HepG2 (cell line): ENCODE measurements at regions not wholly inside any gene's neighbourhood (a gene's known extent, or its start where the extent isn't known, plus 50 kb on each side); places are given as distances from the start of the nearest gene placed in this dataset.

Experiments used
- ATAC-seq: fragments of 200-7000 bp; cut with Tn5 transposase; 3 replicates; pipeline ENCODE4 v1.9.1; 2020; ENCODE audit warnings: mild to moderate bottlenecking, moderate library complexity
- BruUV-seq: library from RNA; stranded (reverse); fragments of 400-500 nt; replicated peaks from 2 replicates; lab custom pipeline; 2021; lab: Mats Ljungman, UMichigan
- CTCF ChIA-PET: fragments of 300-600 bp; formaldehyde crosslinking; extraction: SDS; loops from one replicate; lab custom pipeline; 2021; ENCODE audit warnings: low total read pairs, inconsistent platforms, low intra/inter-chr PET ratio; lab: Yijun Ruan, JAX
- POLR2A ChIA-PET: fragments of 350-600 bp; sonication (Branson Sonifier 250); formaldehyde crosslinking; loops from one replicate; lab custom pipeline; 2020; ENCODE audit warnings: antibody characterized with exemption, inconsistent platforms; lab: Yijun Ruan, JAX
- DNase-seq: peaks from one replicate; pipeline ENCODE4 v3.0.0-alpha.2; 2015; ENCODE audit warnings: low spot score
- FAIRE-seq: peaks from 3 replicates; lab custom pipeline; 2011; peaks lifted over from hg19 to GRCh38; lab: Jason Lieb, UNC
- H2AFZ ChIP-seq: one replicate; pipeline ENCODE4 v1.6.1; 2011; ENCODE audit warnings: low read length, inconsistent platforms
- H3K27ac ChIP-seq: fragments of 300-600 bp; 3 replicates; pipeline ENCODE4 v1.8.0; 2011; ENCODE audit warnings: mixed run types, mild to moderate bottlenecking, mixed read lengths, low read length, inconsistent platforms; ENCODE audit not compliant: insufficient read depth; ENCODE audit errors: extremely low read length
- H3K27me3 ChIP-seq, 2 experiments: fragments of 200-600 bp in 1 of 2; 2 replicates in 1 of 2; 3 replicates in 1 of 2; pipeline versions ENCODE4 v1.6.0 to v1.8.0; 2011; ENCODE audit warnings: low read length in 2 of 2, mild to moderate bottlenecking in 2 of 2, moderate library complexity in 2 of 2, inconsistent platforms in 1 of 2; ENCODE audit not compliant: insufficient read depth in 2 of 2, control insufficient read depth in 1 of 2
- H3K36me3 ChIP-seq, 2 experiments: fragments of 200-600 bp in 1 of 2; replicated peaks in 1 of 2; 2 replicates in 1 of 2; 3 replicates in 1 of 2; pipeline versions ENCODE4 v1.5.1 to v1.8.0; 2011; ENCODE audit warnings: low read length in 2 of 2, inconsistent platforms in 1 of 2; ENCODE audit not compliant: insufficient read depth in 2 of 2, control insufficient read depth in 1 of 2
- H3K4me1 ChIP-seq: 2 replicates; pipeline ENCODE4 v1.5.1; 2012; ENCODE audit warnings: low read length, inconsistent platforms; ENCODE audit not compliant: insufficient read depth
- H3K4me2 ChIP-seq: 2 replicates; pipeline ENCODE4 v1.6.0; 2011; ENCODE audit warnings: low read depth, low read length, inconsistent platforms
- H3K4me3 ChIP-seq, 3 experiments: fragments of 200-600 bp in 1 of 3; sonication (generic), shearing (Covaris generic) in 1 of 3; replicated peaks in 1 of 3; 2 replicates each; pipeline ENCODE4 v1.5.1; 2011 to 2016; ENCODE audit warnings: low read length in 3 of 3, inconsistent platforms in 2 of 3, low read depth in 2 of 3, mild to moderate bottlenecking in 2 of 3, control low read depth in 1 of 3, mixed read lengths in 1 of 3; ENCODE audit not compliant: insufficient read depth in 1 of 3
- H3K79me2 ChIP-seq: one replicate; pipeline ENCODE4 v1.6.1; 2011; ENCODE audit warnings: low read length, inconsistent platforms; ENCODE audit not compliant: insufficient read depth
- H3K9ac ChIP-seq: 2 replicates; pipeline ENCODE4 v1.6.0; 2011; ENCODE audit warnings: mild to moderate bottlenecking, low read depth, low read length, inconsistent platforms; ENCODE audit not compliant: insufficient read depth
- H3K9me3 ChIP-seq: 2 replicates; pipeline ENCODE4 v1.5.1; 2012; ENCODE audit warnings: mild to moderate bottlenecking, low read length
- H4K20me1 ChIP-seq: 2 replicates; pipeline ENCODE4 v1.6.0; 2011; ENCODE audit warnings: inconsistent platforms, mild to moderate bottlenecking, low read length, moderate library complexity; ENCODE audit not compliant: insufficient read depth
- EZH2 ChIP-seq: conservative IDR thresholded peaks from 2 replicates; pipeline ENCODE4 v1.6.1; 2012; ENCODE audit warnings: mild to moderate bottlenecking, low read depth, low read length, moderate library complexity
- LRRFIP1 ChIP-seq: sonication (generic); formaldehyde crosslinking; conservative IDR thresholded peaks from 2 replicates; pipeline ENCODE4 v1.4.0; 2020; ENCODE audit warnings: missing genetic modification reagents
- NBN ChIP-seq: fragments of 450-650 bp; conservative IDR thresholded peaks from 2 replicates; pipeline ENCODE4 v1.6.1; 2017
- PHB2 ChIP-seq: fragments of 450-650 bp; IDR thresholded peaks from 2 replicates; pipeline ENCODE4 v1.6.1; 2018; ENCODE audit not compliant: partially characterized antibody
- ZNF121 ChIP-seq: sonication (generic); formaldehyde crosslinking; IDR thresholded peaks from 2 replicates; pipeline ENCODE4 v1.5.0; 2020; ENCODE audit warnings: mild to moderate bottlenecking, missing genetic modification reagents
- ZNF83 ChIP-seq: sonication (generic); formaldehyde crosslinking; IDR thresholded peaks from 2 replicates; pipeline ENCODE4 v1.4.0; 2020; ENCODE audit warnings: missing genetic modification reagents, mild to moderate bottlenecking, borderline replicate concordance
- WGBS: methylation state at CpG from one replicate; pipeline ENCODE4 v1.1.6; 2017; ENCODE audit warnings: low lambda C conversion rate; 5-methylcytosine and 5-hydroxymethylcytosine counted together
- in situ Hi-C: cut with HindIII; loops from 2 replicates; pipeline ENCODE4 v1.10.0; 2017; ENCODE audit warnings: low pct_unique_long_range_greater_than_20kb; ENCODE audit not compliant: extremely low pct_ligation_motif_present
- intact Hi-C: fragments of 100-400 bp; cut with micrococcal nuclease; formaldehyde crosslinking; loops from one replicate; pipeline ENCODE4 v1.10.0; 2022; ENCODE audit not compliant: unreplicated experiment
- TF ChIP-seq, protein P1 (sequence below): sonication (generic); formaldehyde crosslinking; IDR thresholded peaks from 2 replicates; pipeline ENCODE4 v1.9.0; 2021; ENCODE audit warnings: missing genetic modification reagents, borderline replicate concordance

DNA sequence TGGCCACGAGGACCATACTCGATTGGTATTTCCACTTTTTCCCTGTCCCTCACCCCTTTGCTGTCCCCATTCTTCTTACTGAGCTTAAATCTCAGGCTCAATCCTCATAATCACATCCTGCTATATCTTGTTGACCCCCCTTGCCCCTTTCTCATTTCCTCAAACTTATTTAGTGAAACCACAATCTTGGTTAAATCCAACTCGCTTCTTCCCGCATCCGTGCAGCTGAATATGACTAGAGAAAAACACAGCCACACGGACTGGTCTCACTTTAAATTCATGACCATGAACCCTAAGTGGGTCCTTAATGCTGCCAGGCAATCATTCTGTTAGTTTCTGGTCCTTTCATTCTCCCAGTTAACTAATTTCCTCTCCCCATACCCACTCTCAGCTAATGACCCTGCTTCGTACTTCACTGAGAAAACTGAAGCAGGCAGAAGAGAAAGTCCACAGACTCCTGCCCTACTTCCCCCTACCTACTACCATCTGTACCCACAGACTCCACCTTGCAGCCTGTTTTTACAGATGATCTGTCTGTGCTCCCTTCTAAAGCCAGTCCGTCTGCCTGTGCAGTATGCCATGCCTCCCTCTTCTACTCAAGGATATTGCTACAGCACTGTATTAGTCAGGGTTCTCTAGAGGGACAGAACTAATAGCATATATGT lies 96.8 kb upstream of the LMO4 start:
- H2AFZ ChIP-seq = no peak overlapping the region
- DNase-seq = no peak
- in situ Hi-C loops (no loop called here), intact Hi-C loops (no loop called here)
- POLR2A ChIA-PET = no interaction called here
- 18% methylated on average over 8 of the region's 8 CpGs for WGBS
- H4K20me1 ChIP-seq = no peaks in the 10 kb centered on the region
- no peak for ATAC-seq
- H3K27me3 ChIP-seq = peaks cover 0 to 9% of the 10 kb centered on the region in 2 experiments; a peak in 3 of 5 replicates
- H3K27ac ChIP-seq = no peak overlapping the region
- FAIRE-seq = no peak
- no peak overlapping the region for H3K9ac ChIP-seq
- no TSS peak for BruUV-seq
- H3K4me3 ChIP-seq = no peak overlapping the region
- H3K4me2 ChIP-seq = no peak overlapping the region
- peaks cover under 1% of the 10 kb centered on the region; the same call in 1 of the 2 replicates for H3K4me1 ChIP-seq
- TF ChIP-seq PHB2 (no peak), EZH2 (no peak), NBN (no peak), LRRFIP1 (no peak), ZNF83 (CRISPR knock-in tag) (no peak), ZNF121 (CRISPR knock-in tag) (no peak)
- TF ChIP-seq, protein P1, sequence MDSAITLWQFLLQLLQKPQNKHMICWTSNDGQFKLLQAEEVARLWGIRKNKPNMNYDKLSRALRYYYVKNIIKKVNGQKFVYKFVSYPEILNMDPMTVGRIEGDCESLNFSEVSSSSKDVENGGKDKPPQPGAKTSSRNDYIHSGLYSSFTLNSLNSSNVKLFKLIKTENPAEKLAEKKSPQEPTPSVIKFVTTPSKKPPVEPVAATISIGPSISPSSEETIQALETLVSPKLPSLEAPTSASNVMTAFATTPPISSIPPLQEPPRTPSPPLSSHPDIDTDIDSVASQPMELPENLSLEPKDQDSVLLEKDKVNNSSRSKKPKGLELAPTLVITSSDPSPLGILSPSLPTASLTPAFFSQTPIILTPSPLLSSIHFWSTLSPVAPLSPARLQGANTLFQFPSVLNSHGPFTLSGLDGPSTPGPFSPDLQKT (CRISPR knock-in tag) = no peak
- H3K79me2 ChIP-seq = no peaks in the 10 kb centered on the region
- H3K36me3 ChIP-seq = no peaks in the 10 kb centered on the region
- no peaks in the 10 kb centered on the region for H3K9me3 ChIP-seq
- CTCF ChIA-PET = no interaction called here
